H1 (cell line): ENCODE measurements at regions not wholly inside any gene's neighbourhood (a gene's known extent, or its start where the extent isn't known, plus 50 kb on each side); places are given as distances from the start of the nearest gene placed in this dataset.

Experiments
- ATF3 ChIP-seq: IDR thresholded peaks from 2 replicates; pipeline ENCODE4 v1.6.1; 2011; ENCODE audit warnings: low read depth, mild to moderate bottlenecking, low read length; ENCODE audit not compliant: insufficient read depth
- BCL11A ChIP-seq, 2 experiments: IDR thresholded peaks; one replicate each; pipeline ENCODE4 v1.6.1; 2011; ENCODE audit warnings: low read depth in 2 of 2, low read length in 2 of 2, mild to moderate bottlenecking in 2 of 2
- CBX8 ChIP-seq: fragments of 300-800, 300-1000 bp; sonication (generic); IDR thresholded peaks from 2 replicates; pipeline ENCODE4 v1.7.1; 2016; ENCODE audit warnings: low read depth, low read length, borderline replicate concordance
- CREB1 ChIP-seq: IDR thresholded peaks from 2 replicates; pipeline ENCODE4 v1.6.1; 2012; ENCODE audit warnings: inconsistent platforms
- GTF2F1 ChIP-seq: IDR thresholded peaks from 2 replicates; pipeline ENCODE4 v1.6.1; 2012; ENCODE audit warnings: low read depth, low read length, improper control_type of control experiment, borderline replicate concordance
- JUN ChIP-seq: IDR thresholded peaks from 2 replicates; pipeline ENCODE4 v1.6.1; 2011; ENCODE audit warnings: low read depth, mild to moderate bottlenecking, improper control_type of control experiment, low read length
- NANOG ChIP-seq: IDR thresholded peaks from 2 replicates; pipeline ENCODE4 v1.6.1; 2011; ENCODE audit warnings: low read length, low read depth, mild to moderate bottlenecking, inconsistent platforms; ENCODE audit not compliant: insufficient read depth, poor library complexity, severe bottlenecking
- POLR2AphosphoS5 ChIP-seq: IDR thresholded peaks from 2 replicates; pipeline ENCODE4 v1.6.1; 2011; ENCODE audit warnings: low read depth, low read length
- RNF2 ChIP-seq: fragments of 200-900, 300-1000 bp; sonication (generic); IDR thresholded peaks from 2 replicates; pipeline ENCODE4 v1.7.1; 2016; ENCODE audit warnings: borderline replicate concordance, low read depth, mild to moderate bottlenecking, antibody characterized with exemption, low read length; ENCODE audit not compliant: poor library complexity, severe bottlenecking; ENCODE audit errors: missing control alignments
- ZNF274 ChIP-seq: IDR thresholded peaks from 2 replicates; pipeline ENCODE4 v1.7.0; 2012; ENCODE audit warnings: low read length, borderline replicate concordance; ENCODE audit errors: extremely low read depth
- TF ChIP-seq, protein P1 (sequence below), 3 experiments: IDR thresholded peaks; 1 replicate in 2 of 3; 2 replicates in 1 of 3; pipeline versions ENCODE4 v1.5.1 to v1.6.1; 2011; ENCODE audit warnings: low read length in 3 of 3, mild to moderate bottlenecking in 3 of 3, inconsistent platforms in 2 of 3, low read depth in 1 of 3, moderate library complexity in 1 of 3; ENCODE audit not compliant: insufficient read depth in 1 of 3; ENCODE audit errors: control extremely low read depth in 1 of 3
- TF ChIP-seq, protein P2 (sequence below): IDR thresholded peaks from 2 replicates; pipeline ENCODE4 v1.6.1; 2012; ENCODE audit warnings: low read length, inconsistent platforms

- TF ChIP-seq NANOG (no peak), ZNF274 (no peak), CREB1 (no peak), BCL11A (IDR thresholded peaks at IDR 0.05; ENCODE audit: low read depth in 2 of 2, low read length in 2 of 2) (no peak), JUN (no peak), POLR2AphosphoS5 (no peak), ATF3 (no peak), RNF2 (no peak), CBX8 (no peak), GTF2F1 (no peak)
- TF ChIP-seq, protein P1, sequence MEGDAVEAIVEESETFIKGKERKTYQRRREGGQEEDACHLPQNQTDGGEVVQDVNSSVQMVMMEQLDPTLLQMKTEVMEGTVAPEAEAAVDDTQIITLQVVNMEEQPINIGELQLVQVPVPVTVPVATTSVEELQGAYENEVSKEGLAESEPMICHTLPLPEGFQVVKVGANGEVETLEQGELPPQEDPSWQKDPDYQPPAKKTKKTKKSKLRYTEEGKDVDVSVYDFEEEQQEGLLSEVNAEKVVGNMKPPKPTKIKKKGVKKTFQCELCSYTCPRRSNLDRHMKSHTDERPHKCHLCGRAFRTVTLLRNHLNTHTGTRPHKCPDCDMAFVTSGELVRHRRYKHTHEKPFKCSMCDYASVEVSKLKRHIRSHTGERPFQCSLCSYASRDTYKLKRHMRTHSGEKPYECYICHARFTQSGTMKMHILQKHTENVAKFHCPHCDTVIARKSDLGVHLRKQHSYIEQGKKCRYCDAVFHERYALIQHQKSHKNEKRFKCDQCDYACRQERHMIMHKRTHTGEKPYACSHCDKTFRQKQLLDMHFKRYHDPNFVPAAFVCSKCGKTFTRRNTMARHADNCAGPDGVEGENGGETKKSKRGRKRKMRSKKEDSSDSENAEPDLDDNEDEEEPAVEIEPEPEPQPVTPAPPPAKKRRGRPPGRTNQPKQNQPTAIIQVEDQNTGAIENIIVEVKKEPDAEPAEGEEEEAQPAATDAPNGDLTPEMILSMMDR (IDR thresholded peaks at IDR 0.05; ENCODE audit: control extremely low read depth in 1 of 3, insufficient read depth in 1 of 3, low read depth in 1 of 3, low read length in 3 of 3): no peak
- TF ChIP-seq, protein P2, sequence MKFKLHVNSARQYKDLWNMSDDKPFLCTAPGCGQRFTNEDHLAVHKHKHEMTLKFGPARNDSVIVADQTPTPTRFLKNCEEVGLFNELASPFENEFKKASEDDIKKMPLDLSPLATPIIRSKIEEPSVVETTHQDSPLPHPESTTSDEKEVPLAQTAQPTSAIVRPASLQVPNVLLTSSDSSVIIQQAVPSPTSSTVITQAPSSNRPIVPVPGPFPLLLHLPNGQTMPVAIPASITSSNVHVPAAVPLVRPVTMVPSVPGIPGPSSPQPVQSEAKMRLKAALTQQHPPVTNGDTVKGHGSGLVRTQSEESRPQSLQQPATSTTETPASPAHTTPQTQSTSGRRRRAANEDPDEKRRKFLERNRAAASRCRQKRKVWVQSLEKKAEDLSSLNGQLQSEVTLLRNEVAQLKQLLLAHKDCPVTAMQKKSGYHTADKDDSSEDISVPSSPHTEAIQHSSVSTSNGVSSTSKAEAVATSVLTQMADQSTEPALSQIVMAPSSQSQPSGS: no peak
Measured at GRCh38 chr1:72635719-72636118, 353.4 kb upstream of the NEGR1 start.
